NCI-H524 treated with DMSO at 0.1 percent for 48 hours (cell line): ENCODE measurements at regions not wholly inside any gene's neighbourhood (a gene's known extent, or its start where the extent isn't known, plus 50 kb on each side); places are given as distances from the start of the nearest gene placed in this dataset.
"Not testable (repeated sequence)": the region's sequence is repeated elsewhere in the genome, so short reads cannot be mapped to it uniquely, and the experiment has no call there.

Experiments
- DNase-seq: peaks from one replicate; lab custom pipeline; 2025; lab: John Stamatoyannopoulos, UW

DNA sequence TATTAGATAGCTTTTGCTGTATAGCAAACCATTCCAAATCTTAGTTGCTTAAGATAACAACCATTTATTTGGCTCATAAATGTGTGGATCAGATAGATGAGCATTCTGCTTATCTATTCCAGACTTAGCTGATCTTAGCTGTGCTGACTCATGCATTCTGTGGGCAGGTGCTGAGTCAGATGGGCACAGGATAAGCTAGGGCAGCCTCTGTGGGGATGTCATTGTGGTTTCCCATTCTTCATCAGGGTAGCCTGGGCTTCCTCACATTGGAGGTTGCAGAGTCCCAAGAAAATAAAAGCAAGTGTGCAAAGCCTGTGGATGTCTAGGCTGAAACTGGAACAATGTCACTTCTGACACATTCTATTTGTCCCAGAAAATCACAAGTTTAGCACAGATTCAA, 917.0 kb downstream of the TYW1 start:
- DNase-seq, result no peak

DNA sequence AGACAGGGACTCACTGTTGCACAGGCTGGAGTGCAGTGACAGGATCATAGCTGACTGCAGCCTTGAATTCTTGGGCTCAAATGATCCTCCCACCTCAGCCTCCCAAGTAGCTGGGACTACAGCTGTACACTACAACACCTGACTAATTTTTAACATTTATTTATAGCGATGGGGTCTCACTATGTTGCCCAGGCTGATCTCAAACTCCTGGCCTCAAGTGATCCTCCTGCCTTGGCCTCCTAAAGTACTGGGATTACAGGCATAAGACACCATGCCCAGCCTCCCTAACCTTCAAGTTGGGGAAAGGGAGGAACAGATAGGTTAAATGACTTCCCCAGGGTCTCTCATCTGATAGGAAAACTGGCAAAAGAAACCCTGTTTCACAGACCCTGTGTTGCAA, 919.5 kb downstream of the TYW1 start:
- DNase-seq, result not testable (repeated sequence)

GRCh38 chr7:67916571-67917436, 920.2 kb downstream of the TYW1 start:
- DNase-seq, result no peak

- DNase-seq, result no peak
These were observed 920.8 kb downstream of the TYW1 start for GRCh38 chr7:67917437-67917755.

DNA sequence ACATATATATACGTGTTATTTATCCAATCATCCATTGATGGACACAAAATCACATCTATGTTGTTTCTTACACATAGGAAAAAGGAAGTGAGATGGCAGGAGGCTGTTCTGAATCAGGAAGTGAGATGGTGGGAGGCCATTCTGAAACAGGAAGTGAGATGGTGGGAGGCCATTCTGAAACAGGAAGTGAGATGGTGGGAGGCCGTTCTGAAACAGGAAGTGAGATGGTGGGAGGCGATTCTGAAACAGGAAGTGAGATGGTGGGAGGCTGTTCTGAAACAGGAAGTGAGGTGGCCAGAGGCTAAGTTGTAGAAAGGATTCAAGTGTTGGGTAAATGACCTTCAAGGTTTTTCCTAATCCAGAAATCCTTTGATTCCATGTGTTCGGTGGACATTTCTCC, 921.5 kb downstream of the TYW1 start:
- no peak for DNase-seq

GRCh38 chr7:67923286-67923685, 926.7 kb downstream of the TYW1 start:
- no peak for DNase-seq

DNA sequence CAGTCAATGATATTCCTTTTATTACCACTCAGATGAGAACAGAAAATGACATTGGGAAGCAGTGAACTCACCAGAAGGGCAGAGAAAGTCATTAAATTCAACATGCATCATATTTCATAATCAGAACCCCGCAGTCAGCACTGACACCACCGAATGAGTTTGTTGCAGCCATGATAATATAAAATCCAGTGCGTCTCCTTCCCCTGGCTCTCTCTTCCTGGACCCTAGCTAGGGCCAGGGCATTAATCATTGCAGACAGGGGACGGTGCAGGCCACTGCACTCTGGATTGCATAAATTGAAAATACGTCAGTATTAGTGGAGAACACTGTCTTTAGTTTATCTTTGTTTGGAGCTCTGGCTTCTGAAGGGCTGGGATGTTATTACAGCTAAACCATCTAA, 931.5 kb downstream of the TYW1 start:
- no peak for DNase-seq

DNA sequence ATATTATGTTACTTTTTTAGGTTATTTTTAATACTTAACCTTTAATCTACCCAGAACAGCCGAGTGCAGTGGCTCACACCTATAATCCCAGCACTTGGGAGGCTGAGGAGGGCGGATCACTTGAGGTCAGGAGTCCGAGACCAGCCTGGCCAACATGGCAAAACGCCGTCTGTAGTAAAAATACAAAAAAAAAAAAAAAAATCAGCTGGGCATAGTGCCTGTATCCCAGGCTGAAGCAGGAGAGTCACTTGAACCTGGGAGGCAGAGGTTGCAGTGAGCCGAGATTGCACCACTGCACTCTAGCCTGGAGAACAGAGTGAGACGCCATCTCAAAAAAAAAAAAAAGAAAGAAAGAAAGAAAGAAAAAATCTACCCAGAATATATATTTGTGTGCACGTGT, 939.8 kb downstream of the TYW1 start:
- DNase-seq, result not testable (repeated sequence)

GRCh38 chr7:67940400-67940799, 943.8 kb downstream of the TYW1 start:
- DNase-seq, result no peak

DNA sequence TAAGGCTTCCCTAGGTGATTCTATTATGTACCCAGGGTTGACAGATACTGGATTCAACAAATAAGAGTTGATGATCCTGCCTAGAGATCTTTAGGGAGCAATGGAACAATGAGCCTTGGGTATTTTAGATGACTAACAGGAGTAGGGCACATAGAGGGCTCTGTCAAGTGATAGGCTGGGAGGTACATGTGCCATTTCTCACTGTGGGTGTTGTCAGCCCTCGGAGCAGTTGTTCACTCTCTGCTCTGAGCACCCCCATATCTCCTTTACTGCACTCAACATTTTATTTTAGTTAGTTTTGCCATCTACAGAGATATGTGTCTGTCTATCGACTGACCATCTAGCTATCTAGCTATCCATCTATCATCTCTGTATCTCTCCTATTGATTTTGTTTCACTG, 950.6 kb downstream of the TYW1 start:
- DNase-seq, result no peak

DNA sequence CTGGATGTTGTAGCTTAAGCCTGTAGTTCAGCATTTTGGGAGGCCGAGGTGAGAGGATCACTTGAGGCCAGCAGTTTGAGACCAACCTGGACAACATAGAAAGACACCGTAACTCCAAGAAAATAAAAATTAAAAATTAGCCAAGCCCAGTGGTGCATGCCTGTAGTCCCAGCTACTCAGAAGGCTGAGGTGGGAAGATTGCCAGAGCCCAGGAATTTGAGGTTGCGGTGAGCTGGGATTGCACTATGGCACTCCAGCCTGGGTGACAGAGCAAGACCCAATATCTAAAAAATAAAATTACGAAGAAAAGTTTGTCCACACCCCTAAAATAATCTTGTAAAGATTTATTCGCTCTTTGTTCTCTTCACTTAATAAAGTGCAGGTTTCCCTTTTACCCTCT, 951.0 kb downstream of the TYW1 start:
- no peak for DNase-seq

DNA sequence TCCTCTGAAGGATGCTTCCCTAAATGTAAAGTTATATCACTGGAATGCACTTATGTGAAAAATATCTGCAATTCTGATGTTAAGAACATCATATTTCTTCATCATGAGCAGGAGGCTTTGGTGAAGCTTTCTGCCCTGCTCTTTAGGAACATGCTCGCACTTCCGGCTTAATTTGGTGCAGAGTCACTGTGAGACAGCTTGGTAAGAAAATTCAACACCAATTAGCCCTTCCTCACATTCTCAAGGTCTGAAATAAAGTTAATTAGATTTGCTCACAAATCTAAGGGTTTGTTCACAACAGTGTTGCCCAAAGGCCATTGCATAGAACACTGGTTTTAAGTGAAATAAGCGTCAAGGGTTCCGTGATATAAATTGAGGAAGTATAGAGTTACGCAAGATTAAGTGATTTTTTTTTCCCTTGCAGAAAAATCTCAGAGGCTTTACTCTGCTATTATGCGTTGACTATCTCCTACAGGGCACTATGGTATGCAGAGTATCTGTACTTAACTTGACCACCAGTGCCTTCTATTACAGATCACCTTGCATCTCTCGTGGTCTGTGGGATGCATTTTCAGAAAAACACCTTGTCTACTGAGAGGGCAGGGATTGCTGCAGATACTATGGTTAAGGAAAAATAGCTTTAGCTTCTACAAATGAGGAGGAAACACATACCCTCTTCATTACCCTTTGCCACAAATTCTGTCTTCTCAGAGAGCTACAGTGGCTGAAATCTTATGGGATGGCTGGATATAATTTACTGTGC, 953.9 kb downstream of the TYW1 start:
- no peak for DNase-seq

DNA sequence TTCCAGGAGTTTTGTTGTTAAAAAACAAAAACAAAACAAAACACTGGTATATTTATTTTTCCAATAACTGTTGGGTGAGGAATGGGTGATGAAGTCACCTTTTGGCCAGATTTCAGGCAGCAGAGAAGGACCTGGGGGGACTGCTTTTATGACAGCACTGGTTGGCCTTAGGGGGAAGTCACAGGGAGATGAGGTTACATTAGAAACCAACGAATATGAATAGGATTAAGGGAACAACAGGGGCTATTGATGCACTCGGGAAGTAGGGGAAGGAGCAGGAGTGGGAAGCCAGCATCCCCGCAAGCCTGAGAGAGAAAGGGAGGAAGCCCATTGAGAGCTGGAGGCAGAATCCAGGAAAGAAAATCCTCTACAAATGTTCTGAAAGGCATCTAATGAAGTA, 958.4 kb downstream of the TYW1 start:
- no peak for DNase-seq

DNA sequence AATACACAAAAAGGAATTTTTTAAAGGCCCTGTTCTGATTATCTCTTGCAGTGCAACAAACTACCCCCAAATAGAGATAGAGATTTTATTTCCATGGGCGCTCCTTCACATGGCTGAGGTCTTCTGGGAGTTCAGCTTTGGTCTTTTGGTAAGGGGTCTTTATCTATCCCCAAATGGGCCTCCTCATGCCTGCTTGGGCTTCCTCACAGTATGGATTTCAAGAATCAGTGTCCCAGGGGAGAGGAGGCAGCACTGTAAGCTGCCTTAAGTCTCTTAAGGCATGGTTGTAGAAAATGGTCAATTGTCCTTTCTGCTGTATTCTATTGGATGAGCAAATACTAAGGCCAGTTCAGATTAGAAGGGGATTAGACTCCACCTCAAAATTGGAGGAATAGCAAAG, 966.2 kb downstream of the TYW1 start:
- DNase-seq, result no peak

DNA sequence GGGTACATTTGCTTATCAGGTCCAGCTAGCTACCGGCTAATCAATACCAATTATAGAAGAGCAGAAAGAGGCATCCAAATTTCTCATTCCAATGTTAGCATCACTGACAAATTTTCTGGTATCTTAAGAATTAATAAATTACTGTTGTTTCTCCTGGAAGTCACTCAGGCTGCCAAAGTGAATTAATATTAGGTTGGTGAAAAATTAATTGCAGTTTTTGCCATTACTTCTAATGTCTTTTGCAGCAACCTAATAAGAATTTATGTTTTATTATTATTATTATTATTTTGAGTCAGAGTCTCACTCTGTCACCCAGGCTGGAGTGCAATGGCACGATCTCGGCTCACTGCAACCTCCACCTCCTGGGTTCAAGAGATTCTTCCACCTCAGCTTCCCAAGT, 979.9 kb downstream of the TYW1 start:
- DNase-seq, result no peak

- no peak for DNase-seq
These were observed 986.9 kb downstream of the TYW1 start for GRCh38 chr7:67983486-67983885.

- no peak for DNase-seq
These were observed 987.7 kb downstream of the TYW1 start for GRCh38 chr7:67984326-67984725.

GRCh38 chr7:67989142-67989541, 992.5 kb downstream of the TYW1 start:
- no peak for DNase-seq

- no peak for DNase-seq
These were observed 993.4 kb downstream of the TYW1 start for GRCh38 chr7:67990003-67990402.

GRCh38 chr7:67990716-67991115, 994.1 kb downstream of the TYW1 start:
- DNase-seq, result no peak

DNA sequence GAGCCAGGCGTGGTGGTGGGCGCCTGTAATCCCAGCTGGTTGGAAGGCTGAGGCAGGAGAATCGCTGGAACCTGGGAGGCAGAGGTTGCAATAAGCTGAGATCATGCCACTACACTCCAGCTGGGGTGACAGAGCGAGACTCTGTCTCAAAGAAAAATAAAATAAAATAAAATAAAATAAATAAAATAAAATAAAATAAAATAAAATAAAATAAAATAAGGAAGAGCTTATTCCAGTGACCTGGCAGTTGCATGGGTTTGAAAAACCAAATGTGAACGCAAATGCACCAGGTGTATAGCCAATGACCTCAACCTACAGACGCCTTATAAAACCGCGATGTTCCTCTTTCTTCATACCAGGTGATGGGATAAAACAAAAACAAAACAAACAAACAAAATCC, 995.7 kb downstream of the TYW1 start:
- DNase-seq, result no peak

GRCh38 chr7:68005992-68006391, 1009.4 kb downstream of the TYW1 start:
- DNase-seq, result no peak

GRCh38 chr7:68006619-68007018, 1010.0 kb downstream of the TYW1 start:
- no peak for DNase-seq

- no peak for DNase-seq
These were observed 1013.1 kb downstream of the TYW1 start for GRCh38 chr7:68009716-68010115.
